ENCODE measurements at regions not wholly inside any gene's neighbourhood (a gene's known extent, or its start where the extent isn't known, plus 50 kb on each side); places are given as distances from the start of the nearest gene placed in this dataset.
A peak's percentile ranks its signal among the peaks of the same experiment; 100 is the strongest.
"Not testable (repeated sequence)": the region's sequence is repeated elsewhere in the genome, so short reads cannot be mapped to it uniquely, and the experiment has no call there.

DNA sequence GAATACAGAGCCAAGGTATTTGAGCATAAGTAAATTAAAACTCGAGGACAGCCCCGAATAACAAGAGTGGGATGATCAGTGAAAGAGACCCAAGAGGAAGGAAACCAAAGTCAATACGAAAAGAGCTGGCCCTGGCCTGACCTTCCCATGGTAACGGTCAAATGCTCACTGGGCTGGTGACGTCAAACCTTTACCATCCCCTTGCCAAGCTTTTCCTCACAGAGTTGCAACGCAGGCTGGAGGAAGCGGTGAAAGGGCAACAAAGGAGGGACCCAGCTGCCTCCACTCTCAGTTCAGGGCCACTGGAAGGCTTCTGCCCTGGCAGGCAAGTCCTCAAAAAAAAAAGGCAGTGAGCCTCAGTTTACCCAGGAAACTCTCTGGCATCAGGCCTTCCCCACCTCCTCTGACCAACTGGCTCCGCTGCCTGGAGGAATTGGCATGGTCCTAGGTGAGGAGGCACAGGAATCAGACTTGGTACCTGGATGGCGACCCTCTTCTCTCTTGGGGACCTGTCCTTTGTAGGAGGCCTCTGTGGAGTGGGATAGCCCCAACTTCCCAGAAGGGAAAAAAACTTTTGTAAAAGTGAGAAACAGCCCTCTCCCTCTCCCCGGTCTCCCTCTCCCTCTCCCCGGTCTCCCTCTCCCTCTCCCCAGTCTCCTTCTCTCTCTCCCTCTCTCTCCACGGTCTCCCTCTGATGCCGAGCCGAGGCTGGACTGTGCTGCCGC, 212.4 kb downstream of the ANAPC1 start:
- Histone ChIP-seq H3K9me3 (no peaks in the 10 kb centered on the region), H3K36me3 (no peaks in the 10 kb centered on the region), H3K4me3 (no peak overlapping the region), H3K27me3 (no peaks in the 10 kb centered on the region), H3K4me1 (no peaks in the 10 kb centered on the region), H3K27ac (no peak overlapping the region)
- peak; percentile 78 for DNase-seq
- TF ChIP-seq POLR2AphosphoS5 (IDR thresholded peaks at IDR 0.05) = peak in 1 of 4 donors; percentile 48
- TF ChIP-seq EP300 (IDR thresholded peaks at IDR 0.05) = no peak
- intact Hi-C loops (cut with DNase I) = no loop called here
- 85 to 90% methylated on average over 15 of the region's 15 CpGs for WGBS, 2 donors

DNA sequence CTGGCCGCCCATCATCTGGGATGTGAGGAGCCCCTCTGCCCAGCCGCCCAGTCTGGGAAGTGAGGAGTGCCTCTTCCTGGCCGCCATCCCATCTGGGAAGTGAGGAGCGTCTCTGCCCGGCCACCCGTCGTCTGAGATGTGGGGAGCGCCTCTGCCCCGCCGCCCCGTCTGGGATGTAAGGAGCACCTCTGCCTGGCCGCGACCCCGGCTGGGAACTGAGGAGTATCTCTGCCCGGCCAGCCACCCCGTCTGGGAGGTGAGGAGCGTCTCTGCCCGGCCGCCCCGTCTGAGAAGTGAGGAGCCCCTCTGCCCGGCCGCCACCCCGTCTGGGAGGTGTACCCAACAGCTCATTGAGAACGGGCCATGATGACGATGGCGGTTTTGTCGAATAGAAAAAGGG, 211.4 kb downstream of the ANAPC1 start:
- H3K27me3 ChIP-seq; H3K27ac ChIP-seq; H3K36me3 ChIP-seq; intact Hi-C loops (cut with DNase I); H3K4me1 ChIP-seq; H3K4me3 ChIP-seq; H3K9me3 ChIP-seq: not testable (repeated sequence)
- 97 to 99% methylated on average over 24 to 26 of the region's 27 CpGs for WGBS, 2 donors
- DNase-seq = peak; percentile 53

DNA sequence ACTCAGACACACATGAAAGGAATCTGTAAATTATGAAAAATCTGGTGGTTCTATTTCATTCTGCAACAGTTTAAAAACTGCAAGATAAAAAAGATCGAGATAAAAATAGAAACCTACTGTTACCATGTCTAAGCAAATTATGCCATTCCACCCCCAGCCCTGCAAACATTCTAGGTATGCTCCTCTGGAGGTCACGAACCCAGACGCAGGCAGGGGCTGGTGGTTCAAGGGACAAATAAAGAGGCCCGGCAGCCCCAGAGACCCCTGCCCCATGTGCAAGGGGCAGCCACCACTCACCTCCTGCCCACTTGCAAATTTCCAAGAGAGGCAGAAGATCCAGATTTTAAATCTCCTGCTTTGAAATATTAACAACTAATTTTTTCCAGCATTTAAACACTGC, 210.5 kb downstream of the ANAPC1 start:
- 69% methylated on average over 4 of the region's 4 CpGs for WGBS, 2 donors
- TF ChIP-seq, protein P1, sequence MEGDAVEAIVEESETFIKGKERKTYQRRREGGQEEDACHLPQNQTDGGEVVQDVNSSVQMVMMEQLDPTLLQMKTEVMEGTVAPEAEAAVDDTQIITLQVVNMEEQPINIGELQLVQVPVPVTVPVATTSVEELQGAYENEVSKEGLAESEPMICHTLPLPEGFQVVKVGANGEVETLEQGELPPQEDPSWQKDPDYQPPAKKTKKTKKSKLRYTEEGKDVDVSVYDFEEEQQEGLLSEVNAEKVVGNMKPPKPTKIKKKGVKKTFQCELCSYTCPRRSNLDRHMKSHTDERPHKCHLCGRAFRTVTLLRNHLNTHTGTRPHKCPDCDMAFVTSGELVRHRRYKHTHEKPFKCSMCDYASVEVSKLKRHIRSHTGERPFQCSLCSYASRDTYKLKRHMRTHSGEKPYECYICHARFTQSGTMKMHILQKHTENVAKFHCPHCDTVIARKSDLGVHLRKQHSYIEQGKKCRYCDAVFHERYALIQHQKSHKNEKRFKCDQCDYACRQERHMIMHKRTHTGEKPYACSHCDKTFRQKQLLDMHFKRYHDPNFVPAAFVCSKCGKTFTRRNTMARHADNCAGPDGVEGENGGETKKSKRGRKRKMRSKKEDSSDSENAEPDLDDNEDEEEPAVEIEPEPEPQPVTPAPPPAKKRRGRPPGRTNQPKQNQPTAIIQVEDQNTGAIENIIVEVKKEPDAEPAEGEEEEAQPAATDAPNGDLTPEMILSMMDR (IDR thresholded peaks at IDR 0.05) = no peak
- no peak for TF ChIP-seq POLR2AphosphoS5 (IDR thresholded peaks at IDR 0.05)
- no peak for TF ChIP-seq POLR2A (IDR thresholded peaks at IDR 0.05)
- no peak for TF ChIP-seq EP300 (IDR thresholded peaks at IDR 0.05)

DNA sequence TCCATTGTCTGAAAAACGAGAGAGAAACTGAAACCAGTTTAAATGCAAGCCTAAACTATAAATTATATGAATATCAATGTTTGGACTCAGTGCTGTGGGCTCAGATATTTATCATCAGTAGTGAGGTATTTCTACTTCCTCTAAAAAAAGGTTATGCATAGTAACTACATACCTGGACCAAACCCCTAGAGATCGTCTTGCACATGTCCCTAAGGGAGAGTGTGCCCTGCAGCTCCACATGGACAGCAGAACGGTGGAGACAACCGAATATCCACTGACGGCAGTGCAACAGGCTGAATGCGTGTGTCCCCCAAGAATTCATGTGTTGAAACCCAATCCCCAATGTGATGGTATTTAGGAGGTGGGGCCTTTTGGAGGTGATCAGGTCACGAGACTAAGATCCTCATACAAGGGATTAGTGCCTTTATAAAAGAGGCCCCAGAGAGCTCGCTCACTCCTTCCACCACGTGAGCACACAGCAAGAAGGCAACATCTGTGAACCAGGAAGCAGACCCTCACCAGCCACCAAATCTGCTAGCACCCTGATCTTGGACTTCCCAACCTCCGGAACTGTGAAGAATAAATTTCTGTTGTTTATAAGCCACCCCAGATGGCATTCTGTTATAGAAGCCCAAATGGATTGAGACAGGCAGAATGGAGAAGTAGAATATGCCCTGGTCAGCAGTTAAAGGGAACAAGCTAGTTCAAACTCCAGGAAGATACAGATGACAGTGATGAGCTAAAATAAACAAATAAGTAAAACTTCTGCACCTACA, 208.4 kb downstream of the ANAPC1 start:
- DNase-seq = no peak
- no peaks in the 10 kb centered on the region for H3K27me3 ChIP-seq
- no peaks in the 10 kb centered on the region for H3K36me3 ChIP-seq
- H3K4me3 ChIP-seq = no peak overlapping the region
- no peak overlapping the region for H3K27ac ChIP-seq
- no peaks in the 10 kb centered on the region for H3K9me3 ChIP-seq
- intact Hi-C loops (cut with DNase I) = no loop called here
- TF ChIP-seq, protein P1 (IDR thresholded peaks at IDR 0.05) = no peak
- TF ChIP-seq EP300 (IDR thresholded peaks at IDR 0.05) = no peak
- TF ChIP-seq POLR2AphosphoS5 (IDR thresholded peaks at IDR 0.05) = no peak
- no peak for TF ChIP-seq POLR2A (IDR thresholded peaks at IDR 0.05)
- H3K4me1 ChIP-seq = no peaks in the 10 kb centered on the region
- 79 to 80% methylated on average over 10 of the region's 10 CpGs for WGBS, 2 donors

More for the DNA sequence above, 210.5 kb downstream of the ANAPC1 start:
- no peak for DNase-seq
- no peaks in the 10 kb centered on the region for H3K36me3 ChIP-seq
- intact Hi-C loops (cut with DNase I) = no loop called here
- no peaks in the 10 kb centered on the region for H3K9me3 ChIP-seq
- H3K27me3 ChIP-seq = no peaks in the 10 kb centered on the region
- H3K4me1 ChIP-seq = no peaks in the 10 kb centered on the region
- H3K27ac ChIP-seq = no peak overlapping the region
- H3K4me3 ChIP-seq = no peak overlapping the region

- intact Hi-C loops (cut with DNase I) = no loop called here
- no peaks in the 10 kb centered on the region for H3K4me1 ChIP-seq
- H3K27ac ChIP-seq = peak overlapping the region in 1 of 4 donors; percentile 23
- no peaks in the 10 kb centered on the region for H3K36me3 ChIP-seq
- no peaks in the 10 kb centered on the region for H3K9me3 ChIP-seq
- DNase-seq = no peak
- WGBS, 2 donors = 78 to 86% methylated on average over 4 of the region's 4 CpGs
- H3K27me3 ChIP-seq = no peaks in the 10 kb centered on the region
- TF ChIP-seq EP300 (IDR thresholded peaks at IDR 0.05) (no peak), POLR2AphosphoS5 (IDR thresholded peaks at IDR 0.05) (no peak), POLR2A (IDR thresholded peaks at IDR 0.05) (no peak)
- TF ChIP-seq, protein P1 (IDR thresholded peaks at IDR 0.05) = no peak
- H3K4me3 ChIP-seq = no peak overlapping the region
These were observed 207.6 kb downstream of the ANAPC1 start for GRCh38 chr2:111676291-111676822.

Data from sigmoid colon (tissue), 6 donors.